ENCODE measurements at regions not wholly inside any gene's neighbourhood (a gene's known extent, or its start where the extent isn't known, plus 50 kb on each side); places are given as distances from the start of the nearest gene placed in this dataset.

DNA sequence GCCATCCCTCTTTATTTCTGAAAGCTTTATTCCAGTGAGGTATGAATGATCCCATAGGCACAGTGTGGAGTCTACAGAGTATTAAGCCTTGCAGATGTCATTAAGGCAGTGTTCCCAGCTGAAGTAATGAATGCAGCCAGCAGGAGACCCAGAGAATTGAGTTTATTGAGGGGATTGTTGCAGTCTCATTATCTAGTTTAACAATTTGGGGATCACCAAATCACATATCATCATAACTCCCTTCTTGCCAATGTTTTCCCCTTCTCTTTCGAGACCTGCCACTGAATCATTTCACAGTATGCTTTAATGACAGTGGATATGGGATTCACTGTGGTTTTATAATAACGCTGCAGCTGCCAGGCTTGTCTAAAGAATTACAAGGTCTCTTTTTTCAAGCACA is 249.3 kb upstream of the FSHR start:
- TF ChIP-seq POLR2AphosphoS5 (IDR thresholded peaks at IDR 0.05), result no peak
- TF ChIP-seq POLR2A (IDR thresholded peaks at IDR 0.05), result no peak
